Fibroblast of skin of right biceps (primary cell): ENCODE measurements at regions not wholly inside any gene's neighbourhood (a gene's known extent, or its start where the extent isn't known, plus 50 kb on each side); places are given as distances from the start of the nearest gene placed in this dataset.
"Not testable (repeated sequence)": the region's sequence is repeated elsewhere in the genome, so short reads cannot be mapped to it uniquely, and the experiment has no call there.

Experiments used
- DNase-seq: peaks from one replicate; pipeline ENCODE4 v3.0.0-alpha.2; 2013

- DNase-seq: no peak
Measured at GRCh38 chr2:59204040-59204439, 962.9 kb upstream of the FANCL start.

- DNase-seq: peak; percentile 23
Measured at GRCh38 chr2:59196491-59196890, 955.4 kb upstream of the FANCL start.

- no peak for DNase-seq
Measured at GRCh38 chr2:59195851-59196250, 954.7 kb upstream of the FANCL start.

- no peak for DNase-seq
Measured at GRCh38 chr2:59191781-59192180, 950.7 kb upstream of the FANCL start.

GRCh38 chr2:59190518-59190917 lies 949.4 kb upstream of the FANCL start:
- no peak for DNase-seq

- DNase-seq: peak; percentile 43
Measured at GRCh38 chr2:59184276-59185020, 943.3 kb upstream of the FANCL start.

GRCh38 chr2:59183070-59183469 lies 941.9 kb upstream of the FANCL start:
- no peak for DNase-seq

GRCh38 chr2:59182249-59182648 lies 941.1 kb upstream of the FANCL start:
- DNase-seq: peak; percentile 70

- no peak for DNase-seq
Measured at GRCh38 chr2:59181347-59181746, 940.2 kb upstream of the FANCL start.

- DNase-seq: no peak
Measured at GRCh38 chr2:59180621-59181020, 939.5 kb upstream of the FANCL start.

GRCh38 chr2:59180111-59180510 lies 939.0 kb upstream of the FANCL start:
- DNase-seq: no peak

GRCh38 chr2:59177748-59178147 lies 936.6 kb upstream of the FANCL start:
- DNase-seq: no peak

- DNase-seq: no peak
Measured at GRCh38 chr2:59176737-59177136, 935.6 kb upstream of the FANCL start.

- DNase-seq: no peak
Measured at GRCh38 chr2:59174536-59175243, 933.6 kb upstream of the FANCL start.

GRCh38 chr2:59173325-59173724 lies 932.2 kb upstream of the FANCL start:
- DNase-seq: no peak

GRCh38 chr2:59171019-59171418 lies 929.9 kb upstream of the FANCL start:
- DNase-seq: no peak

- DNase-seq: no peak
Measured at GRCh38 chr2:59168766-59169165, 927.6 kb upstream of the FANCL start.

- no peak for DNase-seq
Measured at GRCh38 chr2:59167514-59167913, 926.4 kb upstream of the FANCL start.

- DNase-seq: not testable (repeated sequence)
Measured at GRCh38 chr2:59157908-59158307, 916.8 kb upstream of the FANCL start.

- DNase-seq: no peak
Measured at GRCh38 chr2:59151805-59152204, 910.7 kb upstream of the FANCL start.

- DNase-seq: no peak
Measured at GRCh38 chr2:59150217-59150849, 909.2 kb upstream of the FANCL start.

GRCh38 chr2:59149271-59149670 lies 908.1 kb upstream of the FANCL start:
- no peak for DNase-seq

- DNase-seq: no peak
Measured at GRCh38 chr2:59112258-59112657, 871.1 kb upstream of the FANCL start.

- no peak for DNase-seq
Measured at GRCh38 chr2:59096973-59097372, 855.8 kb upstream of the FANCL start.
